OCI-LY3 (cell line): ENCODE measurements at regions not wholly inside any gene's neighbourhood (a gene's known extent, or its start where the extent isn't known, plus 50 kb on each side); places are given as distances from the start of the nearest gene placed in this dataset.

Experiments used
- H2AFZ ChIP-seq: fragments of 200-600, 300-600 bp; shearing (Covaris generic); 2 replicates; pipeline ENCODE4 v1.6.0; 2014; ENCODE audit warnings: antibody characterized with exemption, low read depth, low read length
- H3K27ac ChIP-seq: fragments of 200-600, 300-600 bp; sonication (generic); 2 replicates; pipeline ENCODE4 v1.5.1; 2014; ENCODE audit warnings: mild to moderate bottlenecking, low read length, moderate library complexity, mixed read lengths
- H3K27me3 ChIP-seq: fragments of 200-600, 300-600 bp; sonication (generic); 2 replicates; pipeline ENCODE4 v1.6.1; 2014; ENCODE audit warnings: low read depth, low read length, mixed read lengths
- H3K36me3 ChIP-seq: fragments of 200-600, 300-600 bp; sonication (generic); replicated peaks from 2 replicates; pipeline ENCODE3; 2014; ENCODE audit warnings: low read depth, low read length, mixed read lengths
- H3K4me1 ChIP-seq: fragments of 300-600, 200-600 bp; sonication (generic); 2 replicates; pipeline ENCODE4 v1.6.1; 2014; ENCODE audit warnings: low read length, mixed read lengths
- H3K4me2 ChIP-seq: fragments of 200-600, 300-600 bp; sonication (generic); 2 replicates; pipeline ENCODE4 v1.6.1; 2014; ENCODE audit warnings: low read length, mixed read lengths
- H3K4me3 ChIP-seq: fragments of 300-600, 200-600 bp; sonication (generic); 2 replicates; pipeline ENCODE4 v1.5.1; 2014; ENCODE audit warnings: antibody characterized with exemption, mild to moderate bottlenecking, low read length, moderate library complexity
- H3K79me2 ChIP-seq: fragments of 300-600, 200-600 bp; shearing (Covaris generic); 2 replicates; pipeline ENCODE4 v1.6.1; 2014; ENCODE audit warnings: mild to moderate bottlenecking, low read length, mixed read lengths
- H3K9ac ChIP-seq: fragments of 300-600, 200-600 bp; shearing (Covaris generic); 2 replicates; pipeline ENCODE4 v1.6.0; 2014; ENCODE audit warnings: mild to moderate bottlenecking, low read length, moderate library complexity
- H3K9me3 ChIP-seq: fragments of 200-600, 300-600 bp; shearing (Covaris generic); 2 replicates; pipeline ENCODE4 v1.6.1; 2014; ENCODE audit warnings: low read length, mixed read lengths; ENCODE audit not compliant: insufficient read depth
- H4K20me1 ChIP-seq: fragments of 200-600, 300-600 bp; sonication (generic); 2 replicates; pipeline ENCODE4 v1.6.1; 2016; ENCODE audit warnings: low read length, mixed read lengths; ENCODE audit not compliant: insufficient read depth
- CTCF ChIP-seq: fragments of 200-600, 300-600 bp; sonication (generic); IDR thresholded peaks from 2 replicates; pipeline ENCODE4 v1.5.1; 2014; ENCODE audit warnings: antibody characterized with exemption, low read length, low read depth
- EZH2phosphoT487 ChIP-seq: fragments of 200-600 bp; shearing (Covaris generic); IDR thresholded peaks from 2 replicates; pipeline ENCODE4 v1.6.1; 2018; ENCODE audit warnings: antibody characterized with exemption, mixed run types, low read depth

DNA sequence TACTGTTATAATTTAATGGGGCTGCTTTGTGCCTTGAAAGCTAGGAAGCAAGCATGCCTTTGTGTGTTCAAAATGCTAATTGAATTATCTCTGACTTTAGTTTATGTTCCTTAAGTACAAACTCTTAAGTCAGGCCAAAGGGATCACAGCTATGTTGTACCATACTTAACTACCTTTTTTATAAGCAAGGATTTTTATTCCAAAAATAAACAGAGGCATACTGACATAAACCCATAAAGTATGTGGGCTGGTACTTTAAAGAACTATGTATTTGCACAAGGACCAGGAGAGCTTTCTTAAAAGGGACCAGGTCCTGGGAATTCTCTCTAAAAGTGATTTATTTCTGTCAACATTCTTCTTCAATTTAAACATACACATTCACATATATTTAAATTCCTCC is 57.8 kb upstream of the HCCS start:
- Histone ChIP-seq H3K4me3 (no peak overlapping the region), H3K36me3 (no peaks in the 10 kb centered on the region), H3K79me2 (no peaks in the 10 kb centered on the region), H3K27me3 (no peaks in the 10 kb centered on the region), H3K4me2 (no peak overlapping the region), H3K9me3 (no peaks in the 10 kb centered on the region), H2AFZ (no peak overlapping the region), H4K20me1 (no peaks in the 10 kb centered on the region), H3K4me1 (no peaks in the 10 kb centered on the region), H3K9ac (no peak overlapping the region), H3K27ac (no peak overlapping the region)
- no peak for TF ChIP-seq EZH2phosphoT487

- Histone ChIP-seq H3K9ac (no peak overlapping the region), H3K4me3 (no peak overlapping the region), H3K4me1 (no peaks in the 10 kb centered on the region), H3K36me3 (no peaks in the 10 kb centered on the region), H3K27me3 (no peaks in the 10 kb centered on the region), H3K27ac (no peak overlapping the region), H2AFZ (no peak overlapping the region), H4K20me1 (no peaks in the 10 kb centered on the region), H3K79me2 (no peaks in the 10 kb centered on the region), H3K9me3 (no peaks in the 10 kb centered on the region), H3K4me2 (no peak overlapping the region)
- no peak for TF ChIP-seq CTCF
- no peak for TF ChIP-seq EZH2phosphoT487
Measured at GRCh38 chrX:11056322-11057176, 54.6 kb upstream of the HCCS start.

GRCh38 chrX:11059933-11060332 is 51.2 kb upstream of the HCCS start:
- no peak overlapping the region for H3K27ac ChIP-seq
- H3K79me2 ChIP-seq, result no peaks in the 10 kb centered on the region
- no peaks in the 10 kb centered on the region for H4K20me1 ChIP-seq
- H3K4me3 ChIP-seq, result no peak overlapping the region
- H3K4me1 ChIP-seq, result no peaks in the 10 kb centered on the region
- H3K9me3 ChIP-seq, result no peaks in the 10 kb centered on the region
- no peaks in the 10 kb centered on the region for H3K27me3 ChIP-seq
- TF ChIP-seq CTCF (no peak), EZH2phosphoT487 (no peak)
- H3K36me3 ChIP-seq, result no peaks in the 10 kb centered on the region
- H3K4me2 ChIP-seq, result no peak overlapping the region
- H2AFZ ChIP-seq, result no peak overlapping the region
- no peak overlapping the region for H3K9ac ChIP-seq
